HG03442 (cell line): ENCODE measurements at regions not wholly inside any gene's neighbourhood (a gene's known extent, or its start where the extent isn't known, plus 50 kb on each side); places are given as distances from the start of the nearest gene placed in this dataset.

Source experiments
- ATAC-seq: cut with Tn5 transposase; IDR thresholded peaks from one replicate; pipeline ENCODE4 v1.9.1; 2021; ENCODE audit warnings: mild to moderate bottlenecking, moderate library complexity; ENCODE audit not compliant: unreplicated experiment

- ATAC-seq = no peak
These were observed 583.3 kb downstream of the GBA3 start for GRCh38 chr4:23276076-23276475.

DNA sequence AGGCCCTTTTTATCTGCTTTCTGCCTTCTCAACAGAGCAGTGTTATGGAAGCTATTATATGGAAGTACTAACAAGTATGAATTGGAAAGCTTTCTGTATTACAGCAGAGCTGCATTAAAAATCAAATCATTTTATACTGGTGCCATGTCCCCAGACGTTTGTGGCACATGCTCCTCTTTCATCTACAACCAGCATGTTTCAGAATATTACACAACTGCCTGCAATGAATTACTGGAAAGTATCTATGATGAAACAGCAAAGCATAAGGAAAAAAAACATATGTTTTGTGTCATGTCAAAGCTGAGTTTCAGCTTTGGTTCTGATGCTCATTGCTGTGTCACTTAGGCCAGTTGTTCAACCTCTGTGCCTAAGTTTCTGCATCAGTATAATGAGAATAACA is 576.8 kb downstream of the GBA3 start:
- no peak for ATAC-seq

DNA sequence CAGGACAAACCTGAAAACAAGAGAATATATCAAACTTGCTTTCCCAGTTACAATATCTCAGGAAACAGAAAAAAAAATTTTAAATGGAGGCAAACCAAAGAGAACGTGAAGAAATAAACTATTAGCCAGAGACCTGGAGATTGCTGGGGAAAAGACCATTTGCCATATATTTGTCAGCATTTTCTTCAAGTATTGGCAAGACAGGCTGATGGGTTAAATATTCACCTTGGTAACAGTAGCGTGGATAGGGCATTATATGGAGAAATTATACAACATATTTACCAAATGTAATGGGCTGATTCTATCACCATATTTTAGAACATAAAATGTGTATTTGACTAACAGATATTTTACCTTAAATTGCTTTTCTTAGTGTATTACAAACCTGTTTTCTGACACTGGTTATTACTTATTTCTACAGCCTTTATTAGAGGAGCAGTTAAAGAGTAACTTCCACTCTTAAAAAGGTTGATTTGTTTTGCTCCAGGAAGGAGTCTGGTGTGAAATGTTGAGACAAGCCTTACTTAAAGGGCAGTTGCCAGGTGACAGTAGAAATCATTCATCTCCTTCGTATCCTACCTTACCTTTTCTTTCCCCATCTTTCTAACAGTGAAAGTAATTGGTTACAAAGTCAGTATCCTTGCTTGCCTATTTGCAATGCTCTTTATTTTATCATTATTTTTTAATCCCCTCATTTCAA is 575.5 kb downstream of the GBA3 start:
- no peak for ATAC-seq

DNA sequence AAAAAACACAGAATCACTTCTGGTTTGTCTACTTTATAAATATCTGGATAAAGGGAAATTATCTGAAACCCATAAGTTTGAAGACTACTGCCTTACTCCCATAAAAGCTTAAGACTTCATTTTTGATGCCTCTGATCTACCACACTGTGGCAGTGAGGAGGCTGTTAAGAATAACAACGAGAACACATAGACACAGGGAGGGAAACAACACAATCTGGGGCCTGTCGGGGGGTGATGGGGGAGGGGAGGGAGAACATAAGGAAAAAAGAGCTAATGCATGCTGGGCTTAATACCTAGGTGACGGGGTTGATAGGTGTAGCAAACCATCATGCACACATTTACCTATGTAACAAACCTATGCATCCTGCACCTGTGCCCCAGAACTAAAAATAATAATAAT is 573.7 kb downstream of the GBA3 start:
- ATAC-seq = no peak

- no peak for ATAC-seq
These were observed 567.8 kb downstream of the GBA3 start for GRCh38 chr4:23260511-23260910.

GRCh38 chr4:23245203-23245832 is 552.6 kb downstream of the GBA3 start:
- no peak for ATAC-seq

GRCh38 chr4:23242962-23243361 is 550.2 kb downstream of the GBA3 start:
- ATAC-seq = no peak

DNA sequence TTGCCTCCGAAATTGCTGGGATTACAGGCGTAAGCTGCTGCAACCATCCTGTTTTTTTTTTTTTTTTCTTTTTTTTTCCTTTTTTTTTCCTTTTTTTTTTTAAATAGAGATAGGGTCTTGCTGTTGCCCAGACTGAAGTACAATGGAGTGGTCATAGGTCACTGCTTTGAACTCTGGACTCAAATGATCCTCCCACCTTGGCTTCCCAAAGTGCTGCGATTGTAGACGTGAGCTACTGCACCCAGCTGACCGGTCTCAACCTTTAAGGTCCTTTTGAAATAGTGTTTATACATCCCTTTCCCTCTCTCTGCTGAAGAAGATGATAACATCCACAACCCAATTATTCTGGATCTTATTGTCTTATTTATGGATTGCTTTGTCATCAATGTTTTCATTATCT is 548.7 kb downstream of the GBA3 start:
- no peak for ATAC-seq

DNA sequence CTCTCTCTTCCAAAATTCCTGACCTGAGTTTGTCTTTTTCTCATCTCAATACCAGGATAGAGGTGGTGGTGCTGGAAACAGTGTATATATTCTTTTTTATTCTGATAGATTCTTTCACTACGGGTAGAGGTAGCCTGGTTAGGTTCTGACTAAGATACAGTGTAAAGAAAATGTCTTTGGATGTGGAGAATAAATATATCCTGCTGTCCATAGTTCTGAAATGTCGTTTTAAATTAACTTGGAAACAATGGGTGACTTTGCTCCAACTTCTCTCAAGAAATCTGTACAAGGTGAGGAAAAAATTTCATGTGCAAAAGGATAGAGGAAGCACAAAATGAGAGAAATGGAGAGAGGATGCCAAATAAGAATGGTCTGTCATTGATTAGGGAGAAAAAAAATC is 546.1 kb downstream of the GBA3 start:
- ATAC-seq = no peak

- no peak for ATAC-seq
These were observed 545.0 kb downstream of the GBA3 start for GRCh38 chr4:23237771-23238170.

GRCh38 chr4:23235628-23236390 is 543.1 kb downstream of the GBA3 start:
- no peak for ATAC-seq

DNA sequence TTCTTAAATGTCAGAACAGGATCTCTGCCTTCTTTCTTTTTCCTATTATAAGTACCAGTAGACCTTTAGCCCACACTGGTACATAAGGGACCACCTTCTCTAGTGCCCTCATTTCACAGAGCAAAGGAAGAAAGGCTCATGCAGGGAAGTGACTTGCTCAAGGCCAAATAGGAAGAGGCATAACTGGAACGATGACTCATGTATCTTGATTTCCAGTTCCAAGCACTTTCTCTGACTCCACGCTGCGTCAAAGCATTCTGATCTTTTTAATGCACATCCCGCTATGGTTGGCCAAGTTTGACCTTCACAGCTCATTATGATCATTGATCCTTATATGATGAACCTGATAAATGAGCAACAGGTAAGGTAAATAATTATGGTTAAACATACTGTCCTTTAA is 542.0 kb downstream of the GBA3 start:
- no peak for ATAC-seq

DNA sequence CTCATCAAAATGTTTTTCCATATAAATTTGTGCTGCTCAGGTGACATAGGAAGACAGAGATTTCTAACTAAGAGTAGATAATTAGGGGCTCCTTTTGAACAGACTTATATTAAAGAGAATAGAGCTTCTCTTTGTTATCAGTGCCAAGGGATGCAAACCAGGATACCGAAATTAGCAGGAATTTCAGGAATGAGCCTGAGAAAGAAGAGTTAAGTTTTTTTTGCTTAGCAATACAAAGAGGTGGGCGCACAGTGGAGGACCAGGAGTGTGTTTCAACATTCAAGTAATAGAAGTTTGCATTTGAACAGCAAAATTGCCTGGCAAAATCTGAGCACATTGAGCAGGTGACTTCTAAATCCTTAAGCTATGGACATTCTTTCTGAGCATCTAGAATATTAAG is 541.3 kb downstream of the GBA3 start:
- no peak for ATAC-seq

GRCh38 chr4:23233596-23233995 is 540.9 kb downstream of the GBA3 start:
- ATAC-seq = no peak

DNA sequence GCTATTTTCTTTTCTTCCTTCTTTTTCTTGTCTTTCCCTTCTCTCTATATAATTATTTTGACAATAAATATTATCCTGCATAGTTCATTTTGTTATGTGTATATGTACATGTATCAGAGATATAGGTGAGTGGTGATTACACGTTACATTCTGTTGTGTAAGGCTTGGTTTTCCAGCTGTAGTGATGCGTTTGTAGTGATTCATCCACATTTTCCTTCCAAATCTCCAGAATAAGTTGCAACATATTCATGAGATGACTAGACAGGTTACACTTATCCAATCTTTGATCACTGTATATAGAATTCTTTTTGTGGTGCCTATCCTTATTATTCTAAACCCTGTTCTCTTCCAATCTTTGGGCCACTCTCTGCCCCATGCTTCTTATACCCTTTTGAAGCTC is 540.2 kb downstream of the GBA3 start:
- ATAC-seq = no peak

DNA sequence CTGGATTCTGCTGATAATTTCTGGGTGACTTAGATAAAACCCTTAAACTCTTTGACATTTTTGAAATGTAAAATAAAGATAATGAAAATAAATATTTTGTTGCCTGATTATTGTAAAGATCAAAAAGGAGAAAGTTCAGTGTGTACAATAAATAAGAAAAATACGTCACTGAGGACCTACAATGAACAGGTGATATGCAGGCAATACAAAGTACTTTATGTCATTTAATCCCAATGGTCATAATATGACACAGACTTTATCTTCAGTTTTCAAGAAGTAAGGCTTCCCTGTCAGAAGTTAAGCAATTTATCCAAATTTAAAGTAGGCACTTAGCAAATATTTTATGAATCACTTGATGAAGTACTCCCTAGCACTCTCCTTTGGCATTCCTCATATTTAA is 532.8 kb downstream of the GBA3 start:
- no peak for ATAC-seq

GRCh38 chr4:23224684-23225420 is 532.1 kb downstream of the GBA3 start:
- no peak for ATAC-seq

DNA sequence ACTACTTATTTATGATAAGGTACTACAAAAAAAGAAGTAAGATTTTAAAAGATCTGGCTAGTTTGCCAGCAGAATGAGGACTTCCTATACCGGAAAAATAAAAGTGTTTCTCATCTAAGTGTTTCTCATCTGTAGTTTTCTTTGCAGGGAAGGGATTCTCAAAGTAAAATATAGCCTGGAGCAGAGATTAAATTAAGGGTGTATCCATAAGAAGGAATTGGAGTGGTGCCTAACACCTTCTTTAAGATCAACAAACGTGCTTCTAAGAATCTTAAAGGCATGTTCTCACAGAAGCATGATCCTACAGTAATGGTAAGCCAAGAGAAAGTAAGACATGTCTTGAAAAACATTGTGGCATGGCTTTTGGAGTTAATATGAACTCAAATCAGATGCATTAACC is 528.2 kb downstream of the GBA3 start:
- ATAC-seq = no peak

- no peak for ATAC-seq
These were observed 527.2 kb downstream of the GBA3 start for GRCh38 chr4:23219779-23220408.

- ATAC-seq = no peak
These were observed 520.5 kb downstream of the GBA3 start for GRCh38 chr4:23213198-23213597.

- no peak for ATAC-seq
These were observed 519.8 kb downstream of the GBA3 start for GRCh38 chr4:23212558-23212957.
